ENCODE measurements at regions not wholly inside any gene's neighbourhood (a gene's known extent, or its start where the extent isn't known, plus 50 kb on each side); places are given as distances from the start of the nearest gene placed in this dataset.
"Not testable (repeated sequence)": the region's sequence is repeated elsewhere in the genome, so short reads cannot be mapped to it uniquely, and the experiment has no call there.

DNA sequence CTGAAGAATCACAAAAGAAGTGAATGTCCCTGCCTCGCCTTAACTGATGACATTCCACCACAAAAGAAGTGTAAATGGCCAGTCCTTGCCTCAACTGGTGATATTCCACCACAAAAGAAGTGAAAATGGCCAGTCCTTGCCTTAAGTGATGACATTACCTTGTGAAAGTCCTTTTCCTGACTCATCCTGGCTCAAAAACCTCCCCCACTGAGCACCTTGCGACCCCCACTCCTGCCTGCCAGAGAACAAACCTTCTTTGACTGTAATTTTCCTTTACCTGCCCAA is 328.5 kb upstream of the TECRL start:
- TF ChIP-seq RAD21 (IDR thresholded peaks at IDR 0.05 in 1 of 2, conservative IDR thresholded peaks at IDR 0.05 in 1 of 2; ENCODE audit: low read depth in 2 of 2, low read length in 2 of 2); GTF2F1 (IDR thresholded peaks at IDR 0.05; ENCODE audit: borderline replicate concordance, low read depth, low read length); CHD1 (IDR thresholded peaks at IDR 0.05; ENCODE audit: low read depth, low read length); CEBPB (IDR thresholded peaks at IDR 0.05; ENCODE audit: low read depth, low read length); SIRT6 (IDR thresholded peaks at IDR 0.05; ENCODE audit: low read length); NRF1 (IDR thresholded peaks at IDR 0.05; ENCODE audit: low read depth, low read length); BRCA1 (IDR thresholded peaks at IDR 0.05; ENCODE audit: low read depth, low read length); POLR2A (IDR thresholded peaks at IDR 0.05; ENCODE audit: control extremely low read depth in 1 of 2, low read depth in 2 of 2, low read length in 2 of 2): not testable (repeated sequence)
- TF ChIP-seq, protein P1, sequence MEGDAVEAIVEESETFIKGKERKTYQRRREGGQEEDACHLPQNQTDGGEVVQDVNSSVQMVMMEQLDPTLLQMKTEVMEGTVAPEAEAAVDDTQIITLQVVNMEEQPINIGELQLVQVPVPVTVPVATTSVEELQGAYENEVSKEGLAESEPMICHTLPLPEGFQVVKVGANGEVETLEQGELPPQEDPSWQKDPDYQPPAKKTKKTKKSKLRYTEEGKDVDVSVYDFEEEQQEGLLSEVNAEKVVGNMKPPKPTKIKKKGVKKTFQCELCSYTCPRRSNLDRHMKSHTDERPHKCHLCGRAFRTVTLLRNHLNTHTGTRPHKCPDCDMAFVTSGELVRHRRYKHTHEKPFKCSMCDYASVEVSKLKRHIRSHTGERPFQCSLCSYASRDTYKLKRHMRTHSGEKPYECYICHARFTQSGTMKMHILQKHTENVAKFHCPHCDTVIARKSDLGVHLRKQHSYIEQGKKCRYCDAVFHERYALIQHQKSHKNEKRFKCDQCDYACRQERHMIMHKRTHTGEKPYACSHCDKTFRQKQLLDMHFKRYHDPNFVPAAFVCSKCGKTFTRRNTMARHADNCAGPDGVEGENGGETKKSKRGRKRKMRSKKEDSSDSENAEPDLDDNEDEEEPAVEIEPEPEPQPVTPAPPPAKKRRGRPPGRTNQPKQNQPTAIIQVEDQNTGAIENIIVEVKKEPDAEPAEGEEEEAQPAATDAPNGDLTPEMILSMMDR (IDR thresholded peaks at IDR 0.05; ENCODE audit: control extremely low read depth in 1 of 3, insufficient read depth in 1 of 3, low read depth in 1 of 3, low read length in 3 of 3): not testable (repeated sequence)
- TF ChIP-seq MAFK (IDR thresholded peaks at IDR 0.05; ENCODE audit: low read depth, low read length): 0 out of 2 replicates have a peak, but pooled peaks have one; percentile 6
